ENCODE measurements at regions not wholly inside any gene's neighbourhood (a gene's known extent, or its start where the extent isn't known, plus 50 kb on each side); places are given as distances from the start of the nearest gene placed in this dataset.

GRCh38 chr7:106421181-106421762 is 136.5 kb upstream of the NAMPT start:
- no peaks in the 10 kb centered on the region for H3K27me3 ChIP-seq
- peak overlapping the region; percentile 88 to 92 for H3K27ac ChIP-seq
- H3K4me3 ChIP-seq, result no peak overlapping the region
- TF ChIP-seq POLR2AphosphoS5 (IDR thresholded peaks at IDR 0.05) (peak; percentile 59 to 89 (median 80)), CTCF (IDR thresholded peaks at IDR 0.05) (no peak), POLR2A (IDR thresholded peaks at IDR 0.05) (no peak)
- H3K36me3 ChIP-seq, result no peaks in the 10 kb centered on the region
- peaks cover 0 to 2% of the 10 kb centered on the region in 2 donors for H3K9me3 ChIP-seq
- peak; percentile 56 to 69 for DNase-seq (ENCODE audit: low spot score in 2 of 2)
- intact Hi-C loops (cut with DNase I; ENCODE audit: low total_unique reads), result no loop called here
- H3K4me1 ChIP-seq, result peaks cover 20 to 22% of the 10 kb centered on the region in 2 donors

DNA sequence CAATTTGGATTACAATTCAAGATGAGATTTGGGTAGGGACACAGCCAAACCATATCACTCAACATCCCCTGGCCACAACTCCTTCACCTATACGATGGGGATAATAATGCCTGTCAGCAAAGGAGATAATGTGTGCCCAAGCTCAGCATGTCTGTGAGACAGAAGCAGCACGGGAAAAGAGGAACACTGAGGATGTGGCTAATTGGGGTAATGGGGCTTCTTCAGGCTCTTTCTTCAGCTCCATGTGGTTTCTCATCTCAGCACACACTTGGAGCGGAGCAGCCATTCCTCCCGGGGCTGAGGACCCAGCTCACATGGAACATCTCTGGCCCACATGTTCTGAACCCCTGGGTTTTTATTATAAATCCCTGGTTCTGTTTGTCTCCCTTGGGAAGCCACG is 136.0 kb upstream of the NAMPT start:
- intact Hi-C loops (cut with DNase I; ENCODE audit: low total_unique reads), result no loop called here
- Histone ChIP-seq H3K27ac (peak overlapping the region; percentile 88 to 92), H3K4me3 (no peak overlapping the region), H3K4me1 (peaks cover 18 to 22% of the 10 kb centered on the region in 2 donors), H3K9me3 (peaks cover 0 to 4% of the 10 kb centered on the region in 2 donors), H3K36me3 (no peaks in the 10 kb centered on the region), H3K27me3 (no peaks in the 10 kb centered on the region)
- DNase-seq (ENCODE audit: low spot score in 2 of 2), result no peak
- no peak for TF ChIP-seq POLR2A (IDR thresholded peaks at IDR 0.05)

DNA sequence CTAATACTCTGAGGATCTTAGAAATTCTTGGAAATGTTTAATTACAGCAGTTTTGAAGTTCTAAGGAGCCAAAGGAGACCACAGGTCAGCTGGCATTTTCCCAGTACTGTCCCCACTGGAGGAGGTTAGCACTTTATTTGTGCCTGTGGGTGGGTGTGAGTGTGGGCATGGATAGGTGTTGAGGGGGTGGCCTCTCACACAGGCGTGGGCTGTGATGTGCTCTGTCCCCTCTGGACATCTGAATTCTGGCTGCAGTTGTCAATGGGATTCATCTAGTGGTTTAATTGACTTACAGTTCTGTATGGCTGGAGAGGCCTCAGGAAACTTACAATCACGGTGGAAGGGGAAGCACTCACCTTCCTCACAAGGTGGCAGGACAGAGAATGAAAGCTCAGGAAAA is 135.4 kb upstream of the NAMPT start:
- Histone ChIP-seq H3K4me1 (peaks cover 13 to 18% of the 10 kb centered on the region in 2 donors), H3K9me3 (peaks cover 0 to 4% of the 10 kb centered on the region in 2 donors), H3K27me3 (no peaks in the 10 kb centered on the region), H3K36me3 (no peaks in the 10 kb centered on the region), H3K27ac (peak overlapping the region; percentile 88 to 92), H3K4me3 (no peak overlapping the region)
- DNase-seq (ENCODE audit: low spot score in 2 of 2), result no peak
- TF ChIP-seq POLR2AphosphoS5 (IDR thresholded peaks at IDR 0.05), result no peak
- TF ChIP-seq POLR2A (IDR thresholded peaks at IDR 0.05), result no peak
- no peak for TF ChIP-seq CTCF (IDR thresholded peaks at IDR 0.05)
- intact Hi-C loops (cut with DNase I; ENCODE audit: low total_unique reads), result no loop called here

DNA sequence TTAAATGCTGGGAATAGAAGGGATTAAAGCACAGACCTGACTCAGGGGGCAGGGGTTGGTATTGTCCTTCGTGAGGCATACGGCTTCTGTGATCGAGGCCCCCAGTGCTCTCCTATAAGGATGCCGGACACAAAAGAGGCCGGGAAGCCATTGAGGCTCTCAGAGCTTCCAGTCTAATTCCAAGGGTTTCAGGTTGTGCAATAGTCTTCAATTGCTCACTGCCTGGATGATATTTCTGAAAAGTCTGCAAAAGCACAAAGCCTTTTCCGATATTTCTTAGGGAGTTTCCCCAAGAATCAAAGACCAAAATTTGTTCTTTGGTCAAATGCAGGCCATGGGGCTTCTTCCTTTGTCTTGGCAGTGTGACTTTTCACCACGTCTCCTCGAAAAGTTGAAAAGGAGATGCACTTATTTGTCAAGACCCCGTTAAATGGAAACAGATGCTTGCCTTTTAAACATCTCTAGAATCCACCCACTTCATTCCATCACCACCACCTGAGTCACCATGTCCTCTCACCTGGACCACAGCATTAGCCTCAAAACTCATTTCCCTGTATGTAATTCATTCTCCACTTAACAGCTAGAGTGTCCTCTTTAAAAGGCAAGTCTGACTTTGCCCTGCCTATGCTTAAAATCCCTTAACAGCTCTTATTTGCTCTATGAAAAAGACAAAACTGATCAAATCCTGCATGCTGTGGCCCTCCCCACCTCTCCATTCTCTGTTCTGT is 134.8 kb upstream of the NAMPT start:
- intact Hi-C loops (cut with DNase I; ENCODE audit: low total_unique reads), result loop anchor here (2.0 kb wide), 1 partner anchor 45 kb away; no protein-coding TSS in a partner anchor
- DNase-seq (ENCODE audit: low spot score in 2 of 2), result no peak
- Histone ChIP-seq H3K4me3 (no peak overlapping the region), H3K27ac (peak overlapping the region; percentile 73 to 88), H3K4me1 (peaks cover 13 to 17% of the 10 kb centered on the region in 2 donors), H3K27me3 (no peaks in the 10 kb centered on the region), H3K36me3 (no peaks in the 10 kb centered on the region), H3K9me3 (peaks cover 0 to 4% of the 10 kb centered on the region in 2 donors)
- TF ChIP-seq POLR2A (IDR thresholded peaks at IDR 0.05) (no peak), POLR2AphosphoS5 (IDR thresholded peaks at IDR 0.05) (no peak), CTCF (IDR thresholded peaks at IDR 0.05) (no peak)

- H3K27me3 ChIP-seq, result no peaks in the 10 kb centered on the region
- H3K9me3 ChIP-seq, result peaks cover 0 to 4% of the 10 kb centered on the region in 2 donors
- H3K4me3 ChIP-seq, result no peak overlapping the region
- TF ChIP-seq CTCF (IDR thresholded peaks at IDR 0.05) (no peak), POLR2AphosphoS5 (IDR thresholded peaks at IDR 0.05) (peak in 1 of 3 donors; percentile 31)
- peaks cover 7 to 11% of the 10 kb centered on the region in 2 donors for H3K4me1 ChIP-seq
- H3K36me3 ChIP-seq, result no peaks in the 10 kb centered on the region
- intact Hi-C loops (cut with DNase I; ENCODE audit: low total_unique reads), result loop anchor here (2.0 kb wide), 1 partner anchor 44 kb away; no protein-coding TSS in a partner anchor
- DNase-seq (ENCODE audit: low spot score in 2 of 2), result peak in 1 of 2 donors; percentile 41
- H3K27ac ChIP-seq, result peak overlapping the region; percentile 73 to 88
Measured at GRCh38 chr7:106418526-106418925, 133.7 kb upstream of the NAMPT start.

Data from breast epithelium (tissue), 4 donors.